GM20000 (cell line): ENCODE measurements at regions not wholly inside any gene's neighbourhood (a gene's known extent, or its start where the extent isn't known, plus 50 kb on each side); places are given as distances from the start of the nearest gene placed in this dataset.

Experiments used
- DNase-seq: peaks from one replicate; pipeline ENCODE4 v3.0.0; 2012; ENCODE audit warnings: low spot score
- CTCF ChIP-seq: IDR thresholded peaks from 2 replicates; pipeline ENCODE4 v1.5.1; 2012; ENCODE audit warnings: mild to moderate bottlenecking, control low read depth; ENCODE audit errors: extremely low read depth, missing control alignments

- no peak for TF ChIP-seq CTCF
- DNase-seq, result no peak
Measured at GRCh38 chr3:16061491-16061890, 113.0 kb upstream of the GALNT15 start.

- TF ChIP-seq CTCF, result no peak
- DNase-seq, result no peak
Measured at GRCh38 chr3:16063603-16064002, 110.9 kb upstream of the GALNT15 start.

- TF ChIP-seq CTCF, result no peak
- no peak for DNase-seq
Measured at GRCh38 chr3:16064642-16065414, 109.7 kb upstream of the GALNT15 start.

GRCh38 chr3:16066545-16066944, 107.9 kb upstream of the GALNT15 start:
- no peak for TF ChIP-seq CTCF
- DNase-seq, result no peak

- no peak for TF ChIP-seq CTCF
- no peak for DNase-seq
Measured at GRCh38 chr3:16066975-16067374, 107.5 kb upstream of the GALNT15 start.

GRCh38 chr3:16067837-16068471, 106.5 kb upstream of the GALNT15 start:
- no peak for DNase-seq
- no peak for TF ChIP-seq CTCF

- no peak for TF ChIP-seq CTCF
- DNase-seq, result no peak
Measured at GRCh38 chr3:16069149-16069922, 105.1 kb upstream of the GALNT15 start.
